ENCODE measurements at regions not wholly inside any gene's neighbourhood (a gene's known extent, or its start where the extent isn't known, plus 50 kb on each side); places are given as distances from the start of the nearest gene placed in this dataset.
"Not testable (repeated sequence)": the region's sequence is repeated elsewhere in the genome, so short reads cannot be mapped to it uniquely, and the experiment has no call there.

GRCh38 chr16:58801838-58802237 lies 67.7 kb upstream of the GOT2 start:
- no peaks in the 10 kb centered on the region for H3K36me3 Mint-ChIP-seq (ENCODE audit: low read depth)
- DNase-seq: no peak

GRCh38 chr16:58797137-58797801 lies 63.2 kb upstream of the GOT2 start:
- DNase-seq (no peak), ATAC-seq (no peak)
- peaks cover 2% of the 10 kb centered on the region for H3K27me3 Mint-ChIP-seq (ENCODE audit: low read depth)
- no peaks in the 10 kb centered on the region for H3K36me3 Mint-ChIP-seq (ENCODE audit: low read depth)
- no peaks in the 10 kb centered on the region for H3K4me1 Mint-ChIP-seq (ENCODE audit: low read depth)
- POLR2A ChIA-PET: no interaction called here
- H3K9me3 Mint-ChIP-seq (ENCODE audit: insufficient read depth): peaks cover 11% of the 10 kb centered on the region
- H3K4me3 Mint-ChIP-seq: no peak overlapping the region
- CTCF ChIA-PET: no interaction called here
- no peak overlapping the region for H3K27ac Mint-ChIP-seq

More at GRCh38 chr16:58801838-58802237, 67.7 kb upstream of the GOT2 start:
- peaks cover 2% of the 10 kb centered on the region for H3K27me3 Mint-ChIP-seq (ENCODE audit: low read depth)
- ChIA-PET CTCF (no interaction called here), POLR2A (no interaction called here)
- H3K27ac Mint-ChIP-seq: no peak overlapping the region
- no peak overlapping the region for H3K4me3 Mint-ChIP-seq
- H3K4me1 Mint-ChIP-seq (ENCODE audit: low read depth): no peaks in the 10 kb centered on the region
- no peak for ATAC-seq
- peaks cover 11% of the 10 kb centered on the region for H3K9me3 Mint-ChIP-seq (ENCODE audit: insufficient read depth)

DNA sequence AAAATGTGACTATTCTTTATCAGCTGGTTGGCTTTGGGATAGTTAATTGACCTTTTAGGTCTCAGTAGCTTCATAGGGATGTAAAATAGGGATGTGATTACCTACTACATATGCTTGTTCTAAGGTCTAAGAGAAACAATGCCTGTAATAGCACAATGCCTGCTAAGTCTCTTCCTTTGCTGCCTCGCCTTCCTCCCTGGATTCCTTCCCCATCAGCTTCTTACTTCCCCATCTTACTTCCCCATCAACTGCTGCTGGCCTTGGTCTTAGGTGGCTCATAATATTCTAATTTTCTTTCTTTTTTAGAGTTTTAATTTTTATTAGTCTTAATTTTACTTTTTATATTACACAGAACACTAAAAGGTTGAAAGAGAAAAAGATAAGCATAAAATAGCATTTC lies 59.2 kb upstream of the GOT2 start:
- no peak overlapping the region for H3K27ac Mint-ChIP-seq
- ATAC-seq (no peak), DNase-seq (no peak)
- peaks cover 2% of the 10 kb centered on the region for H3K27me3 Mint-ChIP-seq (ENCODE audit: low read depth)
- CTCF ChIA-PET: no interaction called here
- no peaks in the 10 kb centered on the region for H3K36me3 Mint-ChIP-seq (ENCODE audit: low read depth)
- H3K4me1 Mint-ChIP-seq (ENCODE audit: low read depth): no peaks in the 10 kb centered on the region
- H3K4me3 Mint-ChIP-seq: no peak overlapping the region
- POLR2A ChIA-PET: no interaction called here
- H3K9me3 Mint-ChIP-seq (ENCODE audit: insufficient read depth): no peaks in the 10 kb centered on the region

DNA sequence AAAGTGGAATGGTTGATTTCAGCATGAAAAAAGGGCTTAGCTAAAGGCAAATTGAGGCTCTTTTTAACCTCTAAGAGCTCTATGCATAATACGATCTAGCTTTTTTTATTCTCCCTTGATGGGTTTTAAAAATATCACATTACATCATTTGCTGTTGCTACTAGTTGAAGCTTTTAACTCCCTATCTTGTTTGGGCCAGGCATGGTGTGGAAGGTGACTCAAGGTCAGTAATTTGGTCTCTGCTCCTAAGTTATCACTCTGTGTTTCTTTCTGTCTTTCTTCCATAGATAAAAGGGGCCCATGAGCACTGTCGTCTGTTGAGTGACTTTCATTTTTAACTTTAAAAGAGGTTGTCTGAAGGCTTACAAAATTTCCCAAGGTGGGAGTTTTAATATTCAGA lies 58.1 kb upstream of the GOT2 start:
- DNase-seq: no peak
- ATAC-seq: no peak
- no peaks in the 10 kb centered on the region for H3K4me1 Mint-ChIP-seq (ENCODE audit: low read depth)
- CTCF ChIA-PET: no interaction called here
- peaks cover 2% of the 10 kb centered on the region for H3K27me3 Mint-ChIP-seq (ENCODE audit: low read depth)
- no peaks in the 10 kb centered on the region for H3K9me3 Mint-ChIP-seq (ENCODE audit: insufficient read depth)
- H3K4me3 Mint-ChIP-seq: no peak overlapping the region
- POLR2A ChIA-PET: no interaction called here
- no peak overlapping the region for H3K27ac Mint-ChIP-seq
- no peaks in the 10 kb centered on the region for H3K36me3 Mint-ChIP-seq (ENCODE audit: low read depth)

GRCh38 chr16:58790816-58791557 lies 56.9 kb upstream of the GOT2 start:
- H3K4me3 Mint-ChIP-seq; POLR2A ChIA-PET; CTCF ChIA-PET; H3K4me1 Mint-ChIP-seq (ENCODE audit: low read depth); ATAC-seq; DNase-seq; H3K27me3 Mint-ChIP-seq (ENCODE audit: low read depth); H3K36me3 Mint-ChIP-seq (ENCODE audit: low read depth); H3K27ac Mint-ChIP-seq; H3K9me3 Mint-ChIP-seq (ENCODE audit: insufficient read depth): not testable (repeated sequence)

DNA sequence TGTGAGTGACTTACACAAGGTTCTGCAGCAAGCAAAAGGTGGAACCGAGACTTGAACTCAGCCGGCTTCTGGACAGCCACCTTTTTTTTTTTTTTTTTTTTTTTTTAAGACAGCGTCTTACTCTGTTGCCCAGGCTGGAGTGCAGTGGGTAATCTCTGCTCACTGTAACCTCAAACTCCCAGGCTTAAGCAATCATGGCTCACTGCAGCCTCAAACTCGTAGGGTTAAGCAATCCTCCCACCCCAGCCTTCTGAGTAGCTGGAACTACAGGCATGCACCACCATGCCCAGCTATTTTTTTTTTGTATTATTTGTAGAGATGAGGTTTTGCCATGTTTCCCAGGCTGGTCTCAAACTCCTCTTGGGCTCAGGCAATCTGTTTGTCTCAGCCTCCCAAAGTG lies 55.2 kb upstream of the GOT2 start:
- Mint-ChIP-seq H3K27me3 (ENCODE audit: low read depth) (peaks cover 2% of the 10 kb centered on the region), H3K4me3 (no peak overlapping the region), H3K4me1 (ENCODE audit: low read depth) (no peaks in the 10 kb centered on the region), H3K27ac (no peak overlapping the region), H3K9me3 (ENCODE audit: insufficient read depth) (no peaks in the 10 kb centered on the region), H3K36me3 (ENCODE audit: low read depth) (no peaks in the 10 kb centered on the region)
- DNase-seq (no peak), ATAC-seq (no peak)
- ChIA-PET POLR2A (no interaction called here), CTCF (no interaction called here)
